ENCODE measurements at regions not wholly inside any gene's neighbourhood (a gene's known extent, or its start where the extent isn't known, plus 50 kb on each side); places are given as distances from the start of the nearest gene placed in this dataset.

DNA sequence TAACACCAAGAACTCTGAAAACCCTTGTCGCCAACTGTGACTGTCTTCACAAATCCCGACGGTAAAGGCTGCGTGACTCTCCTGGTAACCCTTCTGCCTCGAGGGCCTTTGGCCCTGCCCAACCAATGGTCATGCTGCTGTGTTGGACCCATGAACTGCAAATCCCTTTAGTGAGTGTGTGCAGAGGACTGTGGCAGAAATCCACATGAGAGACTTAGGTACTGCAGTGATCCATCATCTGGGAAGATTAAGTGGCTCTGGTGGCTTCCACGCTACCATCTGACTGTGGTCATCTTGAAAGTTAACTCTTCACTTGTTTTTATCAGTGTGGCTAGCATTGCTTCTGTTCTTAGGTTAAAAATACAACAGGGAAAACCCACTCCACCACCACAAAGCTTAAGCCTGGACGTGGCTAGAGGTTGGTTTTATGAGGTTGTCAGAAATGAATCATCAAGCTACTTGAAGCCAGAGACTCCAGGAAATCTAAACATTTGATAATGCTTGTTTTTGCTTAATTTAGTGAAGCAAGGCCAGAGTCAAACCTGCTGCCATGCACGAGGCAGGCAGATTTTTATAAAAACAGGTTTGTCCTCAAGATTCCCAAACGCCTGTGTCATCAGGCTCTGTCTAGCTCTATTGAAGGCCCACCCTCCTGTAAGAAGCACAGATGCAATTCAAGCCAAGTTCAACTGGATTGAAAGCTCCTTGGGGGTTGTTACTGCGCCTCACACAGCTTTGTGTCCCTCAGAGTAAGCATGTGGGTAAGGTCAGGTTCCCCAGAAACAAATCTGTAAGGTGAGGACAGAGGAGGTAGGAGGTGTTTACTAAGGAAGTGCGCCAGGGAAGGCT, 52.7 kb upstream of the ERCC6L2 start:
- TF ChIP-seq, protein P1, sequence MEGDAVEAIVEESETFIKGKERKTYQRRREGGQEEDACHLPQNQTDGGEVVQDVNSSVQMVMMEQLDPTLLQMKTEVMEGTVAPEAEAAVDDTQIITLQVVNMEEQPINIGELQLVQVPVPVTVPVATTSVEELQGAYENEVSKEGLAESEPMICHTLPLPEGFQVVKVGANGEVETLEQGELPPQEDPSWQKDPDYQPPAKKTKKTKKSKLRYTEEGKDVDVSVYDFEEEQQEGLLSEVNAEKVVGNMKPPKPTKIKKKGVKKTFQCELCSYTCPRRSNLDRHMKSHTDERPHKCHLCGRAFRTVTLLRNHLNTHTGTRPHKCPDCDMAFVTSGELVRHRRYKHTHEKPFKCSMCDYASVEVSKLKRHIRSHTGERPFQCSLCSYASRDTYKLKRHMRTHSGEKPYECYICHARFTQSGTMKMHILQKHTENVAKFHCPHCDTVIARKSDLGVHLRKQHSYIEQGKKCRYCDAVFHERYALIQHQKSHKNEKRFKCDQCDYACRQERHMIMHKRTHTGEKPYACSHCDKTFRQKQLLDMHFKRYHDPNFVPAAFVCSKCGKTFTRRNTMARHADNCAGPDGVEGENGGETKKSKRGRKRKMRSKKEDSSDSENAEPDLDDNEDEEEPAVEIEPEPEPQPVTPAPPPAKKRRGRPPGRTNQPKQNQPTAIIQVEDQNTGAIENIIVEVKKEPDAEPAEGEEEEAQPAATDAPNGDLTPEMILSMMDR (IDR thresholded peaks at IDR 0.05; ENCODE audit: borderline replicate concordance, extremely low read depth, insufficient read depth), result no peak
- H3K4me1 ChIP-seq (ENCODE audit: control insufficient read depth in 2 of 3, insufficient read depth in 2 of 3, low read depth in 1 of 3, low read length in 3 of 3), result no peaks in the 10 kb centered on the region
- H3K9me3 ChIP-seq (ENCODE audit: control insufficient read depth in 2 of 3, insufficient read depth in 1 of 3, low read length in 3 of 3), result no peaks in the 10 kb centered on the region
- H3K9ac ChIP-seq (ENCODE audit: low read length in 3 of 3), result no peak overlapping the region
- H3K27ac ChIP-seq (ENCODE audit: low read depth in 2 of 2, low read length in 2 of 2), result no peak overlapping the region
- H3K36me3 ChIP-seq (ENCODE audit: control insufficient read depth in 2 of 3, insufficient read depth in 3 of 3, low read length in 3 of 3), result no peaks in the 10 kb centered on the region
- no peak for FAIRE-seq
- H3K4me3 ChIP-seq (ENCODE audit: low read length in 3 of 3), result no peak overlapping the region
- H3K27me3 ChIP-seq (ENCODE audit: control insufficient read depth, insufficient read depth, low read length), result no peaks in the 10 kb centered on the region
- intact Hi-C loops (cut with DNase I), result no loop called here
- DNase-seq, result no peak

DNA sequence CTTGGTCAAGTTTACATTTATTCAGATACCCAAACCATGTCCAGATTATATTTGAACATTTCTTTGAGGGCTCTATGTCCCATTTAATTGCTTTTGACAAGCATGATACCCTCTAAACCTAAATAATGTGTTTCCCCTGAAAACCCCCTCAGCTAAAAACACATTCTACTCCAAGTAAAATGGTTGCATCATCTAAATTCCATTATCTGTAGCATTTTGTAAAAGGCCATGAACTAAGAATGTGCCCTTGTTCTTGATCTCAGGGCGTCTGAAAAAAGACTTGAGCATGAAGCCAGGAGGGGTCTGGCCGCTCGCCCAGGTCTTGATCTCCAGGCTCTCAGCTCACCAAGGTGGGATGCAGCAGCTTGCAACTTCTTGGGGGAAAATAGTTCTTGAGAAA, 53.5 kb upstream of the ERCC6L2 start:
- Histone ChIP-seq H3K9ac (ENCODE audit: low read length in 3 of 3) (no peak overlapping the region), H3K27ac (ENCODE audit: low read depth in 2 of 2, low read length in 2 of 2) (no peak overlapping the region), H3K4me1 (ENCODE audit: control insufficient read depth in 2 of 3, insufficient read depth in 2 of 3, low read depth in 1 of 3, low read length in 3 of 3) (no peaks in the 10 kb centered on the region), H3K36me3 (ENCODE audit: control insufficient read depth in 2 of 3, insufficient read depth in 3 of 3, low read length in 3 of 3) (no peaks in the 10 kb centered on the region), H3K4me3 (ENCODE audit: low read length in 3 of 3) (no peak overlapping the region), H3K27me3 (ENCODE audit: control insufficient read depth, insufficient read depth, low read length) (no peaks in the 10 kb centered on the region), H3K9me3 (ENCODE audit: control insufficient read depth in 2 of 3, insufficient read depth in 1 of 3, low read length in 3 of 3) (no peaks in the 10 kb centered on the region)
- FAIRE-seq (no peak), DNase-seq (no peak)
- TF ChIP-seq, protein P1 (IDR thresholded peaks at IDR 0.05; ENCODE audit: borderline replicate concordance, extremely low read depth, insufficient read depth), result no peak
- intact Hi-C loops (cut with DNase I), result no loop called here

DNA sequence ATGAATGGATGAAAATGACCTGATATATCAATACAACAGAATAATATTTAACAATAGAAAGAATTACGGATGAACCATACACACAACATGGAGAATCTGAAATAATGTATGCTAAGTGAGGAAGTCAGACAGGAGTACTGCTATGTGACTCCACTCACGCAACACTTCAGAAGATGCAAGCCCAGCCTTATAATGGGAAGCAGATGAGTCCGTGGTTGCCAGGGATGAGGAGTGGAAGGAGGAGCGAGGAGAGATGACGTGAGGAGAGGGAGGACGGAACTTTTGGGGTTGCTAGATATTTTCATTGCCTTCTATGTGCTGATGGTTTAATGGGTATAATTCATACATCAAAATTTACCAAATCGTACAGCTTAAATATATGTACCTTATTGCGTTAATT, 55.4 kb upstream of the ERCC6L2 start:
- Histone ChIP-seq H3K27me3 (ENCODE audit: control insufficient read depth, insufficient read depth, low read length) (no peaks in the 10 kb centered on the region), H3K27ac (ENCODE audit: low read depth in 2 of 2, low read length in 2 of 2) (no peak overlapping the region), H3K36me3 (ENCODE audit: control insufficient read depth in 2 of 3, insufficient read depth in 3 of 3, low read length in 3 of 3) (no peaks in the 10 kb centered on the region), H3K9ac (ENCODE audit: low read length in 3 of 3) (no peak overlapping the region), H3K9me3 (ENCODE audit: control insufficient read depth in 2 of 3, insufficient read depth in 1 of 3, low read length in 3 of 3) (no peaks in the 10 kb centered on the region), H3K4me1 (ENCODE audit: control insufficient read depth in 2 of 3, insufficient read depth in 2 of 3, low read depth in 1 of 3, low read length in 3 of 3) (no peaks in the 10 kb centered on the region), H3K4me3 (ENCODE audit: low read length in 3 of 3) (no peak overlapping the region)
- intact Hi-C loops (cut with DNase I), result no loop called here
- DNase-seq (no peak), FAIRE-seq (no peak)
- TF ChIP-seq, protein P1 (IDR thresholded peaks at IDR 0.05; ENCODE audit: borderline replicate concordance, extremely low read depth, insufficient read depth), result no peak

Data from kidney (tissue), 13 donors.